ENCODE measurements at regions not wholly inside any gene's neighbourhood (a gene's known extent, or its start where the extent isn't known, plus 50 kb on each side); places are given as distances from the start of the nearest gene placed in this dataset.

DNA sequence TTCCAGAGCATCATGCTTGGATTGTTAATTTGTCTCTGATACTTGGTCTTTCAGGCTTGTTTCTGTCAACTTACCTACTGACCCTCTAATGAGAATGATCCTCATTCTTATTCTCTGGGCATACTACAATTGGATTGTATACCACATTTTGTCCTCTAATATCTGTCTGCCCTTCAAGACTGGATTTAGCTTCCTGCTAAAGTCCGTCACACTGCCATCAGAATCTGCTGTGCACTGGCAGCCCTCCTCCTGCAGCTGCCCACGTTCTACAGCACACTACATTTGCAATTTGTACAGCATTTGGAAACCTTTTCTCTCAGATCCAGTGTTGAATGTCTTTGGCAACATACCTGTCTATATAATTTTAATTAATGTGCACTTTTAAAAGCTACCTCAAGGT, 183.1 kb downstream of the ZNF330 start:
- TF ChIP-seq, protein P1, sequence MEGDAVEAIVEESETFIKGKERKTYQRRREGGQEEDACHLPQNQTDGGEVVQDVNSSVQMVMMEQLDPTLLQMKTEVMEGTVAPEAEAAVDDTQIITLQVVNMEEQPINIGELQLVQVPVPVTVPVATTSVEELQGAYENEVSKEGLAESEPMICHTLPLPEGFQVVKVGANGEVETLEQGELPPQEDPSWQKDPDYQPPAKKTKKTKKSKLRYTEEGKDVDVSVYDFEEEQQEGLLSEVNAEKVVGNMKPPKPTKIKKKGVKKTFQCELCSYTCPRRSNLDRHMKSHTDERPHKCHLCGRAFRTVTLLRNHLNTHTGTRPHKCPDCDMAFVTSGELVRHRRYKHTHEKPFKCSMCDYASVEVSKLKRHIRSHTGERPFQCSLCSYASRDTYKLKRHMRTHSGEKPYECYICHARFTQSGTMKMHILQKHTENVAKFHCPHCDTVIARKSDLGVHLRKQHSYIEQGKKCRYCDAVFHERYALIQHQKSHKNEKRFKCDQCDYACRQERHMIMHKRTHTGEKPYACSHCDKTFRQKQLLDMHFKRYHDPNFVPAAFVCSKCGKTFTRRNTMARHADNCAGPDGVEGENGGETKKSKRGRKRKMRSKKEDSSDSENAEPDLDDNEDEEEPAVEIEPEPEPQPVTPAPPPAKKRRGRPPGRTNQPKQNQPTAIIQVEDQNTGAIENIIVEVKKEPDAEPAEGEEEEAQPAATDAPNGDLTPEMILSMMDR (IDR thresholded peaks at IDR 0.05; ENCODE audit: extremely low read depth in 1 of 2, insufficient read depth in 1 of 2, low read depth in 1 of 2, low read length in 2 of 2): no peak
- TF ChIP-seq POLR2A (IDR thresholded peaks at IDR 0.05; ENCODE audit: low read depth, low read length) (no peak), JUN (IDR thresholded peaks at IDR 0.05; ENCODE audit: borderline replicate concordance, insufficient read depth, insufficient read length, low read depth) (no peak), POLR2AphosphoS5 (IDR thresholded peaks at IDR 0.05; ENCODE audit: insufficient read depth, low read depth, low read length) (no peak), EZH2 (IDR thresholded peaks at IDR 0.05; ENCODE audit: borderline replicate concordance, low read depth, low read length, severe bottlenecking) (no peak), FOS (IDR thresholded peaks at IDR 0.05; ENCODE audit: borderline replicate concordance, insufficient read depth, low read length) (no peak)
- TF ChIP-seq, protein P2, sequence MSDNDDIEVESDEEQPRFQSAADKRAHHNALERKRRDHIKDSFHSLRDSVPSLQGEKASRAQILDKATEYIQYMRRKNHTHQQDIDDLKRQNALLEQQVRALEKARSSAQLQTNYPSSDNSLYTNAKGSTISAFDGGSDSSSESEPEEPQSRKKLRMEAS (IDR thresholded peaks at IDR 0.05; ENCODE audit: insufficient read depth, insufficient read length): no peak
